ENCODE measurements at regions not wholly inside any gene's neighbourhood (a gene's known extent, or its start where the extent isn't known, plus 50 kb on each side); places are given as distances from the start of the nearest gene placed in this dataset.
"Not testable (repeated sequence)": the region's sequence is repeated elsewhere in the genome, so short reads cannot be mapped to it uniquely, and the experiment has no call there.

DNA sequence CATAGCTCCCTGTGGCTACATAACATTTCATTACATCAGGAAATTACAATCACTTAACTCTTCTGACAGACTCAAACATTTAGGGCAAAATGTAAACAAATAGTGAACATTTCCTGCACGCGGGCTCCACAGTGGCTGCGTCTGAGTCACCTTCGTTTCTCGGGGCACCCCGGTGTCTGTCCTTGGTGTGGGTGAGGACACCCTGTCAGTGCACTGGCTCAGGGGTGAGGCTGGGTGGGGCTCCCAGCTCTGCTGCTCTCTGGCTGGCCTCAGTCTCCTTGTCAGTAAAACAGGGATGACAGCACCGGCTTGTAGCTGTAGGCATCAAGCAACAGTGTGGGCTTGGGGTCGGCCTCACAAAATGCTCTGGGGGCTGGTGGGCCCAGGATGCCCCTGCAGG is 237.1 kb upstream of the SHH start:
- no peak for DNase-seq

GRCh38 chr7:156046031-156046560 is 233.8 kb upstream of the SHH start:
- no peak for DNase-seq

- no peak for DNase-seq
Observed at GRCh38 chr7:156043416-156044178, 231.3 kb upstream of the SHH start.

GRCh38 chr7:156041398-156041797 is 229.1 kb upstream of the SHH start:
- DNase-seq = no peak

GRCh38 chr7:156039971-156040677 is 227.9 kb upstream of the SHH start:
- DNase-seq = no peak

DNA sequence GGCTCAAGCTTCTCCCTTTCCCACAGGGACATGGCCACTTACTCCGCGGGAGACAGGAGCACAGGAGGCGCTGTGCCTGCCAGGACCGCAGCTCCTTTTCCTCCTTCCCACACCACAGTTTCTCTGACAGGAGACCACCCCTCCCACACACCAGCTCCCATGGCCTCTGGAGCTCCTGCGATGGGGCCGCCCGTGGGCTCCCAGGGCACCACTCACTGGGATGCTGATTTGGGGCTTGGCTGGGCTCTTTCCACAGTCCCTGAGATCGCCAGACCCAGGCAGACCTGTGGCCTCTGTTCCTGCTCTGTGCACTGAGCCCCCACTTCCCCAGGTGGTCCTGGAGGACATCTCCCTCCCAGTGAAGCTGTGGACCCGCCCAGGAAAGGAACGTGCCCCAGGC is 226.9 kb upstream of the SHH start:
- no peak for DNase-seq

- DNase-seq = no peak
Observed at GRCh38 chr7:156038345-156038744, 226.1 kb upstream of the SHH start.

GRCh38 chr7:156036153-156036552 is 223.9 kb upstream of the SHH start:
- DNase-seq = no peak

DNA sequence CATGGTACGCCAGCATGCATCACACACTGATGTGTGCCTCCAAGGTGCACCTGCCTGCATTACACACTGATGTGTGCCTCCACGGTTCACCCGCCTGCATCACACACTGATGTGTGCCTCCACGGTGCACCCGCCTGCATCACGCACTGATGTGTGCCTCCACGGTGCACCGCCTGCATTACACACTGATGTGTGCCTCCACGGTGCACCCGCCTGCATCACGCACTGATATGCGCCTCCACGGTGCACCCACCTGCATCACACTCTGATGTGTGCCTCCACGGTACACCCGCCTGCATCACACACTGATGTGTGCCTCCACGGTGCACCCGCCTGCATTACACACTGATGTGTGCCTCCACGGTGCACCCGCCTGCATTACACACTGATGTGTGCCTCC is 223.1 kb upstream of the SHH start:
- not testable (repeated sequence) for DNase-seq

- no peak for DNase-seq
Observed at GRCh38 chr7:156034397-156034796, 222.1 kb upstream of the SHH start.

DNA sequence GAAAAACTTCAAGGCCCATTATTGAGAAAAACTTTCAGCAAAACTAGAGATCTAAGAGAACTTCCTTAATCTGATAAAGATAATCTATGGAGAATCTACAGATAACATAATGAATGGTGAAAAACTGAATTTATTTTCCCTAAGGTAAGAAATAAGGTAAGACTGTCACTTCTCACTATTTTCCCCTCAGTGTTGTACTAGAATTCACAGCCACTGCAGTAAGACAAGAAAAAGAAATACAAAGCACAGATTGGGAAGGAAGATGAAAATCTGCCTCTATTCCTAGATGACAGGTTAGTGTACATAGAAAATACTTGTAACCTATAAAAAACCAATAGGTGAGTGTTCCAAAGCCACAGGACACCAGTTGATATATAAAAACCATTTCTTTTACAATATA is 220.7 kb upstream of the SHH start:
- no peak for DNase-seq

DNA sequence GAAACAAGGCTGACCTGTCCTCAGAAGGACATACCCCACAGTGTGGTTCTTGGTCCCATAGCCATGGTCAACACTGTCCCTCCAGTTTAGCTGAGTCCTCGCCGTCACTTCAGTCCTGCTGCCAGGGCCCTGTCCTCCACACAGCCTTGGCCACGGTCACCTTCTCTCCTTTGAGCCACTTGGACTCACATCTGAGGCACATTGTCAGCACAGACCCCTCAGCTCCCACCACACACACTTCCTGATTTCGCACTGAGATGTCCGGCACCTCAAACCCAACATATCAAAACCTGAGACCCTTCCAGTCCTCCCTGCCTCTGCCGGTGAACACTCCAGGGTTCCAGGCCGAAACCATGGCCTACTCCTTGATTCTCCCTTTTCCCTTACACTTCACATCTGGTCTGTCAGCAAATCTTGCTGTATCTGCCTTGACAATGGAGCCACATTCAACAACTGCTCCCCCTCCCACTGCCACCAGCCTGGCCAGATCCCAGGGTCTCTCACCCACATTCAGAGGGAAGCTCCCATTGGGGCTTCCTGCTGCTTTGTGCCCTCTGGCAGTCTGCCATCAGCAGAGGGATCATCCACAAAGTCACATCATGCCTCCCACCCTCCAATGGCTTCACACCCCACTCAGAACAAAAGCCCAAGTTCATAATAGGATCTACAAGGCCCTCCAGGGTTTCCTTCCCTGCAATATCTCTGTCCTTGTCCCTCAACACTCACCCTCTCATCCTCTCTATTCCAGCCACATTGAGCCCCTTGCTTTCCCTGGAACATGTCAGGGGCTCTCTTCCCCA is 219.6 kb upstream of the SHH start:
- DNase-seq = no peak

- DNase-seq = no peak
Observed at GRCh38 chr7:156029460-156030007, 217.3 kb upstream of the SHH start.

DNA sequence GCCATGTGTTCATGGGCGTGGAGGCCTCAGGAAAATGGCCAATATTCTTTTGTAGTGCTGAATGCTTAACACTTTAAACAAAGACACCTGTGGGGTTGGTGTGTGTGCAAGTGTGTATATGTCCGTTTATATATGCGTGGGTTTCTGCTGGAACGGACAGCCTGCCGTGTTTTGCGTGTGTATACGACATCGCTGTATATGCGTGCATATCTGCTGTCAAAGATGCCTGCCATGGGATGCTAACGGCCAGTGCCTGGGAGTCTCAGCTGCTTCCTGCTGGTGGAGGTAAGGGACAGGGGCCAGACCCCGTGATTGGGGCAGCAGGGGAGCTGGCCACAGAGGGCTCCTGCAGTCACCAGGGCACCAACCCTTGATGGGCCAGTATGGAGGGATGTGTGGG is 216.3 kb upstream of the SHH start:
- no peak for DNase-seq

DNA sequence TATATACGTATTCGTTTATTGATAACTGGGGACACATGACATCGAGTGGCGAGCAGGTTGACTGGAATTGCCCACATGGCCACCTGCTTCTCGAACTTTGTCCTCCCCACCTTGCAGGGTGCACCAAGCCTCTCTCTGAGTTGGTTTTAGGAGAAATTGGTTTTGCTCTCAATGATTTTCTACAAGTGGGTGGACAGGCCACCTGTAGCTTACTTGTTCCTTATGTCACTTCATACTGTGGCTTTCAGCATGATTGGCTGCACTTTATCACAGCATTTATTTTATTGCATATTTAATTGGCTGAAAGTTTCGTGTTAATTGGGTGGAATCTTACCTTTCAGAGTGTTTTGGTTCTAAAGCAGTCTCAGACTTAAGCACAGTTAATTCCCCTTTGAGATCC is 215.6 kb upstream of the SHH start:
- DNase-seq = no peak

DNA sequence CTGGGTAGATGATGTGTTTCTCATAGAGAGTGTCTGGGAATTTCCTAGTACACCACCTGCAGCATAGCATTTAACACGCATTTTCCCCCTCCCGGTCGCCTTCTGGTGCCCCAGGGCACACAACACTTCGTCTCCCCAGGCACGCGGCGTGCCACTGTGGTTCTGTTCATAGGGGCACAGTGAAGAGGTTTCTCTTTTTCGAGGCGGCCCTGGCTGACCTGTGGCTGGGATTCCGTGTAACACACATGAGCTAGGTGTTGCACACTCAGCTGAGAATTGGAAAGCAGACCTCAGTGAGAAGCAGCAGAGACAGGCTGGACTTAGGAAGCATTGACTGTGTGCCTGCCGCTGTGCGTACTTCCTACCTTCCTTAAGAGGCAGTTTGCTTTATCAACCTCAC is 214.3 kb upstream of the SHH start:
- no peak for DNase-seq

DNA sequence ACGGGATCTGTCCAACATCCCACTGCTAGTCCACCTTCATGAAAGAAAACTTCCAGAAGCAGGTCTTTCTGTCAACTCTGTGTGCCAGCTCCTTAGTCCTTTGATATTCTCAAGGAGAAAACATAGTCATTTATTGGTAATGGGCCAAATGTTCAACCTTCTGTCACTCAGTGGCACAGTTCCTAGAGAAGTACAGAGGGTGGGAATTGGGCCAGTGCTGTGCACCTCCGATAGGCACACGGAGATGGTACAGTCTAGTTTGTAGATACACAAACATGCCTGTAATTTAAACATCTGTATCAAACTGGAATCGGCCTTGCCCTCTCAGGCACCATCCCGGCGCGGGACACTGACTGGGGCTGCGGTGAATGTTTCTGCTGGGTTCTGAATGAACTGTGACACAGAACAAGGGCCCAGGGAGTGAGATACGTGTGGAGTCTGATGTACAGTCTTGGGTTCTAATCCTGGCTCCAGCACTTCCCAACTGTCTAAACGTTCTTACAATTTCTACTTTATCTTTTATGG is 213.9 kb upstream of the SHH start:
- no peak for DNase-seq

- DNase-seq = no peak
Observed at GRCh38 chr7:156025675-156026074, 213.4 kb upstream of the SHH start.

DNA sequence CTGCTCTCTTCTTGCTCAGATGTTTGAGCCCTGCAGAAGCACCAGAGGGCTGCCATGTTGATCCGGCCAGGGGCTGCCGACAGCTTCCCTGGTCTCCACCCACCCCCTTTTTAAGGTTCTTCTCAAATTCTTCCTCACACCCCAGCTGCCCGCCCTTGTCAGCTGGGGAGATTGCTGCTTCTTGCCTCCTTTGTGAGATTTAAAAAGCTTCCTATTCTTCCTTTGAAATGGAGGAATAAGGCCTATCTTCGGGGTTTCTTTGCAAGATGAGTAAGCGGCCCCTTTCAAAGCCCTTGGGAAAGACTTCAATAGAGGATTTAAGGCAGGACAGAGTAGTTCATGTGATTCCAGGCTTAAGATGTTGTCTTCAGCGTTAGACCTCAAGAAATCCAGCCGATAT is 211.9 kb upstream of the SHH start:
- DNase-seq = no peak

- DNase-seq = no peak
Observed at GRCh38 chr7:156022483-156023459, 210.5 kb upstream of the SHH start.

- DNase-seq = no peak
Observed at GRCh38 chr7:156021471-156021870, 209.2 kb upstream of the SHH start.

DNA sequence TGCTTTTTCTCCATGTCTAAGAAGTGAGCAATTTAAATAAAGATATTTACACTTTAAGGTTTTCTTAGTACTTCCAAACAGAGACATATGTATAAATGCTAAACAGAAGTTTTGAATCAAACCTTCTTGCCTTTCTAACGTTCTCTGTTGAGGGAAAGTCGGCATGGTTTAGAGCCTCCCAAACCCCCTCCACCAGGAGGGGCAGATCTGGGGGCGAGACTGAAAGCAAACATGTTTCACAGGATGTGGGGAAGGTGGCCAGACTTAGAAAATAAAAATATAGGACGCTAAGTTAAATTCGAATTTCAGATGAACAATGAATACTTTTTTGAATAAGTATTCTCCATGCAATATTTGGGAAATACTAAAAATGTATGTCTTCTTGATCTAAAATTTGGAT is 208.3 kb upstream of the SHH start:
- DNase-seq = no peak
